ENCODE measurements at regions not wholly inside any gene's neighbourhood (a gene's known extent, or its start where the extent isn't known, plus 50 kb on each side); places are given as distances from the start of the nearest gene placed in this dataset.

GRCh38 chr6:15176816-15177370, 69.0 kb upstream of the JARID2 start:
- TF ChIP-seq ZBTB26 (tag by site-specific recombination; optimal IDR thresholded peaks at IDR 0.05) (no peak), ZBTB7A (tag by site-specific recombination; IDR thresholded peaks at IDR 0.05; ENCODE audit: low read depth) (no peak), ZBTB1 (tag by site-specific recombination; IDR thresholded peaks at IDR 0.05) (no peak), ZNF623 (tag by site-specific recombination; IDR thresholded peaks at IDR 0.05) (no peak), HOXC10 (CRISPR knock-in tag; IDR thresholded peaks at IDR 0.05) (no peak), ZNF843 (tag by site-specific recombination; IDR thresholded peaks at IDR 0.05) (no peak), BCL6B (tag by site-specific recombination; IDR thresholded peaks at IDR 0.05) (no peak), ZFP37 (tag by site-specific recombination; IDR thresholded peaks at IDR 0.05) (no peak)
- TF ChIP-seq, protein P1, sequence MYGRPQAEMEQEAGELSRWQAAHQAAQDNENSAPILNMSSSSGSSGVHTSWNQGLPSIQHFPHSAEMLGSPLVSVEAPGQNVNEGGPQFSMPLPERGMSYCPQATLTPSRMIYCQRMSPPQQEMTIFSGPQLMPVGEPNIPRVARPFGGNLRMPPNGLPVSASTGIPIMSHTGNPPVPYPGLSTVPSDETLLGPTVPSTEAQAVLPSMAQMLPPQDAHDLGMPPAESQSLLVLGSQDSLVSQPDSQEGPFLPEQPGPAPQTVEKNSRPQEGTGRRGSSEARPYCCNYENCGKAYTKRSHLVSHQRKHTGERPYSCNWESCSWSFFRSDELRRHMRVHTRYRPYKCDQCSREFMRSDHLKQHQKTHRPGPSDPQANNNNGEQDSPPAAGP (tag by site-specific recombination; IDR thresholded peaks at IDR 0.05) = no peak
- TF ChIP-seq, protein P2, sequence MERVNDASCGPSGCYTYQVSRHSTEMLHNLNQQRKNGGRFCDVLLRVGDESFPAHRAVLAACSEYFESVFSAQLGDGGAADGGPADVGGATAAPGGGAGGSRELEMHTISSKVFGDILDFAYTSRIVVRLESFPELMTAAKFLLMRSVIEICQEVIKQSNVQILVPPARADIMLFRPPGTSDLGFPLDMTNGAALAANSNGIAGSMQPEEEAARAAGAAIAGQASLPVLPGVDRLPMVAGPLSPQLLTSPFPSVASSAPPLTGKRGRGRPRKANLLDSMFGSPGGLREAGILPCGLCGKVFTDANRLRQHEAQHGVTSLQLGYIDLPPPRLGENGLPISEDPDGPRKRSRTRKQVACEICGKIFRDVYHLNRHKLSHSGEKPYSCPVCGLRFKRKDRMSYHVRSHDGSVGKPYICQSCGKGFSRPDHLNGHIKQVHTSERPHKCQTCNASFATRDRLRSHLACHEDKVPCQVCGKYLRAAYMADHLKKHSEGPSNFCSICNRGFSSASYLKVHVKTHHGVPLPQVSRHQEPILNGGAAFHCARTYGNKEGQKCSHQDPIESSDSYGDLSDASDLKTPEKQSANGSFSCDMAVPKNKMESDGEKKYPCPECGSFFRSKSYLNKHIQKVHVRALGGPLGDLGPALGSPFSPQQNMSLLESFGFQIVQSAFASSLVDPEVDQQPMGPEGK (tag by site-specific recombination; IDR thresholded peaks at IDR 0.05) = no peak
- ChIA-PET CTCF (no interaction called here), POLR2A (no interaction called here)
- Histone ChIP-seq H3K4me3 (ENCODE audit: low read depth, low read length) (no peak overlapping the region), H3K9me3 (ENCODE audit: control insufficient read depth, insufficient read depth, low read depth, low read length) (no peaks in the 10 kb centered on the region), H3K36me3 (ENCODE audit: control insufficient read depth in 2 of 2, insufficient read depth in 1 of 2, low read length in 2 of 2) (no peaks in the 10 kb centered on the region), H3K4me1 (ENCODE audit: control insufficient read depth, insufficient read depth, low read length) (no peaks in the 10 kb centered on the region), H3K27ac (ENCODE audit: extremely low read depth, low read depth, low read length) (no peak overlapping the region)

DNA sequence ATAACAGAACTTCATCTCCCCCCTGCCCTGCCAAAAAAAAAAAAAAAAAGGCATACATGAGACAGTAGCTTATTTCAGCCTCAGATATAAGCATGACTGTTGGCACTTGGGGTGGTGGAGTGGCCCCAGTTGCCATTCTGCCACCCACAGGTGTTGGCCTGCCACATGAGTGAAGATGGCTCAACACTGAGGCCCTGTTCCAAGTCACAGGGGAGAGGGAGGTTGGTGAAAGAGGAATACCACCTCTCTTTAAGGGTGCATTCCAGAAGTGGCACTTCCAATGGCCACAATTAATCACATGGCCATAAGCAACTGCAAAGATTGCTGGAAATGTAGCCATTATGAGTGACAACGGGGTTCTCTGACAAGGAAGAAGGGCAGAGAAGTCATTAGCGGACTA, 61.9 kb upstream of the JARID2 start:
- POLR2A ChIA-PET = no interaction called here
- CTCF ChIA-PET = no interaction called here

DNA sequence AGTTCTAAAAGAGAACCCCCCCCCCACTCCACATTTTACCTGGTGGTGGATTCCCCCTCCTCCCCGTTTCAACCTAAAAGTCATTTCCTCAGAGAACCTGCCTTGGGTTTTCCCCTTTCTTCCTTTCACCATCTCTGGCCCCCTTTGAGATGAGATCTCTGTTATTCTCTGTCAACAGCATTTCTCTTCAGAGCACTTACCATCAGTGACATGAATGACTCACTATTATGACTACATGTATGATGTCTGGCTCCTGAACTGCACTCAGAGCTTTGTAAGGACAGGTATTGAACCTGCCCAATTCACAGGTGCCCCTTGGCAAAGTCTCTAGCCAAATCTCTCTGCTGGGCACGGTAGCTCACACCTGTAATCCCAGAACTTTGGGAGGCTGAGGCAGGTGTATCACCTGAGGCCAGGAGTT, 61.4 kb upstream of the JARID2 start:
- no peaks in the 10 kb centered on the region for H3K4me1 ChIP-seq (ENCODE audit: control insufficient read depth, insufficient read depth, low read length)
- H3K9me3 ChIP-seq (ENCODE audit: control insufficient read depth, insufficient read depth, low read depth, low read length) = no peaks in the 10 kb centered on the region
- no peaks in the 10 kb centered on the region; a peak in 1 of 3 replicates for H3K36me3 ChIP-seq (ENCODE audit: control insufficient read depth in 2 of 2, insufficient read depth in 1 of 2, low read length in 2 of 2)
- no peak overlapping the region for H3K4me3 ChIP-seq (ENCODE audit: low read depth, low read length)
- POLR2A ChIA-PET = no interaction called here
- CTCF ChIA-PET = interaction anchor here (0.6 kb wide), 1 partner anchor 43 kb away, joined by 4 read pairs; no protein-coding TSS in a partner anchor
- no peak overlapping the region for H3K27ac ChIP-seq (ENCODE audit: extremely low read depth, low read depth, low read length)
- TF ChIP-seq MEIS1 (CRISPR knock-in tag; IDR thresholded peaks at IDR 0.05; ENCODE audit: borderline replicate concordance) (no peak), PRDM6 (tag by site-specific recombination; IDR thresholded peaks at IDR 0.05) (no peak), ZNF394 (tag by site-specific recombination; IDR thresholded peaks at IDR 0.05; ENCODE audit: borderline replicate concordance) (no peak), PRDM1 (tag by site-specific recombination; IDR thresholded peaks at IDR 0.05) (no peak), ZNF146 (tag by site-specific recombination; IDR thresholded peaks at IDR 0.05) (no peak), ZNF239 (tag by site-specific recombination; IDR thresholded peaks at IDR 0.05) (no peak), KLF1 (tag by site-specific recombination; IDR thresholded peaks at IDR 0.05) (no peak), ZNF148 (tag by site-specific recombination; IDR thresholded peaks at IDR 0.05; ENCODE audit: borderline replicate concordance) (no peak), ZNF623 (tag by site-specific recombination; IDR thresholded peaks at IDR 0.05) (no peak), ZBTB1 (tag by site-specific recombination; IDR thresholded peaks at IDR 0.05) (no peak), ZNF555 (tag by site-specific recombination; conservative IDR thresholded peaks at IDR 0.05) (no peak)

More for the DNA sequence above, 61.9 kb upstream of the JARID2 start:
- H3K36me3 ChIP-seq (ENCODE audit: control insufficient read depth in 2 of 2, insufficient read depth in 1 of 2, low read length in 2 of 2) = no peaks in the 10 kb centered on the region; a peak in 1 of 3 replicates
- no peaks in the 10 kb centered on the region for H3K4me1 ChIP-seq (ENCODE audit: control insufficient read depth, insufficient read depth, low read length)
- no peak overlapping the region for H3K27ac ChIP-seq (ENCODE audit: extremely low read depth, low read depth, low read length)
- TF ChIP-seq, protein P1 (tag by site-specific recombination; IDR thresholded peaks at IDR 0.05) = no peak
- no peak overlapping the region for H3K4me3 ChIP-seq (ENCODE audit: low read depth, low read length)
- H3K9me3 ChIP-seq (ENCODE audit: control insufficient read depth, insufficient read depth, low read depth, low read length) = no peaks in the 10 kb centered on the region
